ENCODE measurements at regions not wholly inside any gene's neighbourhood (a gene's known extent, or its start where the extent isn't known, plus 50 kb on each side); places are given as distances from the start of the nearest gene placed in this dataset.
A peak's percentile ranks its signal among the peaks of the same experiment; 100 is the strongest.
"Not testable (repeated sequence)": the region's sequence is repeated elsewhere in the genome, so short reads cannot be mapped to it uniquely, and the experiment has no call there.

DNA sequence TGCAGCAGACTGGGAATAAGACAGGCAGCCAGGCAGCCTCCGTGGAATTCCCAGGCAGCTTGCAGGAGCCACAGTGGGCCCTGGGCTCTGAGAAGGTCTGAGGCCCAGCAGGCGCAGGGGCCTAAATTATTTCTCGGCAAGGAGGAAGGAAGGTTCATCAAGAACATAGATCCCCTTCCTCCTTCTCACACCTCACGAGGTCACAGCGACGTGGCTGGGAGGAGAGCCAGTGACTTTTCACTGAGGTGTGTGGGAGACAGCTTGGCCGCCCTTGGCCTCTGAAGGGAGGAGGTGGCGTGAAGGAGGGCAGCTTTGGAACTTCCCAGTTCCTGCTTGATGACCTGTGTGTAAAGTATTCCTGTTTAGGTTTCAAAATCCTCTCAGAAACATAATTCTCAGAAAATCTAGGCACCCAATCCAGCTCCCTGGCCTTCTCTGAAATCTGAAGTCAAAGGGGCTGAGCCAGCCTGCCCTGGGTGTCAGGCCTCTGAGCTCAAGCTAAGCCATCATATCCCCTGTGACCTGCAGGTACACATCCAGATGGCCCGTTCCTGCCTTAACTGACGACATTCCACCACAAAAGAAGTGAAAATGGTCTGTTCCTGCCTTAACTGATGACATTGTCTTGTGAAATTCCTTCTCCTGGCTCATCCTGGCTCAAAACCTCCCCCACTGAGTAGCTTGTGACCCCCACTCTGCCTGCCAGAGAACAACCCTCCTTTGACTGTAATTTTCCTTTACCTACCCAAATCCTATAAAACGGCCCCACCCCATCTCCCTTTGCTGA, 161.0 kb downstream of the ADRA2C start:
- DNase-seq (ENCODE audit: low spot score): not testable (repeated sequence)

DNA sequence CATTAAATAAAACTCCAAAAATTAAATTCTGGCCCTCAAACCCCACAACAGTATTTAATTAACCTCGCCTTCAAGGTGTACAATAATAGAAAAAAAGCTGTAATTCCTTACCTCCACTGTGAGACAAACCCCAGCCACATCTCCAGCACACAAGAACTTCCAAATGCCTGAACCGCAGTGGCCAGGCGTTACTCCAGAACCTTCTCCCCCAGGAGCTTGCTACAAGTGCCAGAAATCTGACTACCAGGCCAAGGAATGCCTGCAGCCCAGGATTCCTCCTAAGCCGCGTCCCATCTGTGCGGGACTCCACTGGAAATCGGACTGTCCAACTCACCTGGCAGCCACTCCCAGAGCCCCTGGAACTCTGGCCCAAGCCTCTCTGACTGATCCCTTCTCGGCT, 163.2 kb downstream of the ADRA2C start:
- not testable (repeated sequence) for DNase-seq (ENCODE audit: low spot score)

DNA sequence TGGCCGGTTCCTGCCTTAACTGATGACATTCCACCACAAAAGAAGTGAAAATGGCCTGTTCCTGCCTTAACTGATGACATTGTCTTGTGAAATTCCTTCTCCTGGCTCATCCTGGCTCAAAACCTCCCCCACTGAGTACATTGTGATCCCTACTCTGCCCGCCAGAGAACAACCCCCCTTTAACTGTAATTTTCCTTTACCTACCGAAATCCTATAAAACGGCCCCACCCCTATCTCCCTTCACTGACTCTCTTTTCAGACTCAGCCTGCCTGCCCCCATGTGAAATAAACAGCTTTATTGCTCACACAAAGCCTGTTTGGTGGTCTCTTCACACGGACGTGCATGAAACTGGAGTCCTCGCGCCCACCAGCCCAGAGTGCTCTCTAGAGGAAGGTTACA, 166.5 kb downstream of the ADRA2C start:
- DNase-seq (ENCODE audit: low spot score): not testable (repeated sequence)

DNA sequence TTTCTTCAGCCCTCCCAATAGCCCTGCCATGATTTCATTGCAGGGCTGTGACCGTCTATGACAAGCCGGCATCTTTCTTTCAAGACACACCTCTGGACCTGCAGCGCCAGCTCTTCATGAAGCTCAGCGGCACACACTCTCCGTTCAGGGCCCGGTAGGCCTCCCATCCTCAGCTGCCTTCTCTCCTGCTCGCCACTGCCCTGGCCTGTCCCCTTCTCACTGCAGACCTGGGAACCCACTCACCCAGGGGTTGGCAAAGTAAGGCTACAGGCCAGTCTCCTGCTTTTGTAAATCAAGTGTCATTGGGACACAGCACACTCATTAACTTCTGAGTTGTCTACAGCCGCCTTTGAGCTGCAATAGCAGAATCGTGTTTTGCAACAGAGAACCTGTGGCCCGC, 169.2 kb downstream of the ADRA2C start:
- not testable (repeated sequence) for DNase-seq (ENCODE audit: low spot score)

DNA sequence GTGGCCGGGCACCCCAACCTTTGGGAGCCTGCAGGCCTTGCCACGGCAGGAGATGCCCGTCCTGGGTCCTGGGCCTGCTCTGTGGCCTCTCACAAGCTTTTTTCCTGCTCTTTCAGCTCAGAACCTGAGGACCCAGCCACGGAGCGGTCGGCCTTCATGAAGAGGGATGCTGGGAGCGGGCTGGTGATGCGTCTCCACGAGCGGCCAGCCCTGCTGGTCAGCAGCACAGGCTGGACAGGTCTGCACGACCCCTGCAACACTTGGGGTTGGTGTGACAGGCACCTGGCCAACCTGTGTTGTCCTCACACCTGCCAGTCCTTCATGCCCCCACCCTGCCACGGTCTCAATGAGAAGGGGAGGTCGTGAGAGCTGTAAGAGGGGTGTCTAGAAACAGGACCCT, 170.0 kb downstream of the ADRA2C start:
- no peak for DNase-seq (ENCODE audit: low spot score)

DNA sequence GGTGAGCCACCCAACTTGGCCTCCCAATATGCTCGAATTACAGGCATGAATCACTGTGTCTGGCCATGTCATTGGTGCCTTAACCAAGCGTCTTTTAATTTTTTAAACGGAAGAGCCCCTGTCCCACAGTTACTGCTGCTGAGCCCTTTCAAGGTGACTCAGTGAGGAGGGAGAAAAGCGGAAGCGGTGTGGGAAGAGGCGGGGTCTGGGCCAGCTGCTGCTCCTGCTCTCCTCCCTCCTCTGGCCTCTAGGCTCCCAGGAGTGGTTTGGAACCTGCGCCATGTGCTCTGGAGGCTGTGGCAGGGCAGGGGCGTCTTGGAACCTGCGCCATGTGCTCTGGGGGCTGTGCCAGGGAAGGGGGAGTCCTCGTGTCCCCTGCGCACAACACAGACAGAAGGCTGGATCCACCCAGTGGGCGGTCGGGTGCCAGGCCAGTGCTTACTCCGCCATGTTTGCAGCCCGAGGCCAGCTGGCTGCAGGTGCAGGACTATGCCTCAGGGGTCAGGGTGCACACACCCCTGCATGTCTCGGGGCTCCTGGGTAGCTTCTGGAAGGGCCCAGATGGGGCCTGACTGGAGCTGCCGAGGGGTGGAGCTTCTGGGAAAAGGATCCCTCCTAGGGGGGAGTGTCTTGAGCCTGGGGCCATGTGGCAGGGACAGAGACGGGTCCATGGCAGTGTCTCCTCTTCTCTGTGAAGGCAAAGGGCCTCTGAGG, 171.8 kb downstream of the ADRA2C start:
- DNase-seq (ENCODE audit: low spot score): not testable (repeated sequence)

DNA sequence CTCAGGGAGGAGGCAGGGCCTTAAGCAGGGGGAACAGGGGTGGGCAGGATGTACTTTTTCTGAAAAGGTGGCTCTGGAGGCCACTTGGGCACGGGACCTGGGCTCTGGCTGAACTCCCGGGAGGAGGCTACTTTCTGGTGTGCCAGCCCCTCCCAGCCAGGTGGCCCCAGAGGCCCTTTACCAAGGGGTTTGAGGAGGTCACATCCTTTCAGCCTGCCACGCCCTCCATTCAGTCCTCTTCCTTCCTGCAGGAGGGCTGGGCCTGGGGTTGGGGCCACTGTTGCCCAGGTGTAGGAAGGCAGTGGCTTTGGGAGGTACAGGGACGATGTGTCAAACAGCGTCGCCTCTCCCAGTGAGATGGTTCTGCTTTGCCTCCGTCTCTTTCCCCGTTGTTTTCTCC, 172.5 kb downstream of the ADRA2C start:
- DNase-seq (ENCODE audit: low spot score): not testable (repeated sequence)

DNA sequence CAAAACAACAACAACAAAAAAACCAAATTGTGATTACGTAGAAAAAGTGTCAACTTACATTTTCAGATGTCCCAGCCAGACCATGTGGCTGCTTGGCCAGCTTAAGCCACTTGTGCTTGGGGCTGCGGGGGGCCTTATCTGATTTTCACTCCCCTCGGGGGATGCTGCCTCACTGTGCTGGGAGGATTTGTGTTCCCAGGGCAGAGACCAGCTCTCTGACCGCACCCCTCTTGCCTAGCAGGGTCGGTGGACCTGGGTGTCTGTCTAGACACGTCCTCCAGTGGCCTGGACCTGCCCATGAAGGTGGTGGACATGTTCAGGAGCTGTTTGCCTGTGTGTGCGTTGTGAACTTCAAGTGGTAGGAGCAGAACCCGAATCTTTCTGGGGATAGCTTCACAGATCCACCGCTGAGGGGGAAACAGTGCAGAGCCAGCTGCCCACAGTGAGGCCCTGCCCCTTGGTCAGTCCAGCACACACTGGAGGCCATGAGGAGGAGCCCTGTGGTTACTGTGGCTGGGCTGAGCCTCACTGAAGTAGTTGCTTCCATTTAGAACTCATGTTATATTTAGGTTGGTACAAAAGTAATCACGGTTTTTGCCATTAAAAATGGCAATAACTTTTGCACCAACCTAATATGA, 173.9 kb downstream of the ADRA2C start:
- DNase-seq (ENCODE audit: low spot score): not testable (repeated sequence)

DNA sequence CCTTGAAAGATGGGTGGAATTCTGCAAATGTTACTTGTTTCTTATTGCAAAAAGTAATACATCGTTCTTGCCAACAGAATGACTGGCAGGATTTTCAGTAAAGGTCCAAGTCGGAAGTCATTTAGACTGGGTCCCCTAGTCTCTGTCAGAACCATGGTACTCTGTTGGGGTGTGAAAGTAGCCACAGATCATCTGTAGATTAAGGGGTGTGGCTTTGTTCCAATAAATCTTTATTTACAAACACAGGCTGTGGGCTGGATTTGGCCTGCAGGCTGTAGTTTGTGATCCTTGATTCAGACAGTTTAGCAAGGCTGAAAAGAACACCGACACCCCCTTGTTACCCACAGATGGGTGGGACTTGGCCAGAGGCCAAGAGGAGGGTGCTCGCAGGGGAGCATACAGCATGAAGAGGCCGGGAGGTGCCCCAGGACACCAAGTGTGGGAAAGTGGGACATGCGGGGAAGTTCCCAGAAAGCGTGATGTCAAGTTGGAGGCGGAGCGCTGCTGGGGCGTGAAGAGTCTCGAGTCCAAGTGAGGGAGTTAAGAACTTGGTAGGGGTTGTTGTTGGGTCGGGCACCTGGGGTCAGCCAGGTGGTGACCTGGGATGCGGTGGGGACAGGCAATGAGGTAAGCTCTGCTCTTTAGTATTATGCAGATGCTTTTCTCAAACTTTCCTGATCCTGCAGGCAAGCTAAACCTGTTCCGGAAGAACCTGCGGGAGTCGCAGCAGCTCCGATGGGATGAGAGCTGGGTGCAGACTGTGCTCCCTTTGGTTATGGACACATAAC, 175.7 kb downstream of the ADRA2C start:
- DNase-seq (ENCODE audit: low spot score): not testable (repeated sequence)

DNA sequence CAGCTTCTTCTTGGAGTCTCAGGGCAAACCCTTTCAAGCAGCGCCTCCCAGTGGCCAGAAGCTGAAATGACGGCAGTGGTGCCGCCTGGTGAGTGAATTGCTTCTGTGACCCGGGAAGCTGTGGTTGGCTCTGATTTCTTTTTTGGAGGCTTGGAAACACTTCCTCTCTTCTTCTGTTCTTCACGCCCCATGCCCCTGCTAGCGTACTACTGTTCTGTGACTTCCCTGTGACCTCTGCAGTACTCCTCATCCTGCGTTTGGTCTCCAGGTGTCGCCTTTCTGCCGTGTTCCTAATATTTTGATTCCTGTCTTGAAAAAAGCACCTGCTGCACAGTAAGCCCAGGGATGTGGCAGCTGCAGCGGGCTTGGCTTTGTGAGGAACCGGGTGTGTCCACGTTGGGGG, 176.4 kb downstream of the ADRA2C start:
- DNase-seq (ENCODE audit: low spot score): peak; percentile 66

DNA sequence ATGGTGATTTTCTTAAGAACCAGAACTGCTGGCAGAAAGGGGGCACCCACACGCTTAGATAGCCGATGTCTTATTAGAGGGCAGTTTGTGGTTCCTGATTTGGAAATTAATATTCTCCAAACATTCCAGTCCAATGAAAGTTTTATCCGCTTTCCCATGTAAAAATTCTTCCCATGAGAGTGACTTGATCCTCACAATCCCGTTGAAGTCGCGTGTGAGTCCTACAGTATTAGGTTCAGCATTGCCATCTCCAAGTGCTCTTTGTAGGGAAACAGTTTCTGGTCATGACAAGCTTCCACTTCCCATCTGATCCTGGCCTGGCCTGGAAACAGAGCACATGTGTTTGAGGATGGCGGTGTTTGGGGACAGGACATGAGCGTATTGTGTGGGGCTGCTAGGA, 176.9 kb downstream of the ADRA2C start:
- DNase-seq (ENCODE audit: low spot score): not testable (repeated sequence)

DNA sequence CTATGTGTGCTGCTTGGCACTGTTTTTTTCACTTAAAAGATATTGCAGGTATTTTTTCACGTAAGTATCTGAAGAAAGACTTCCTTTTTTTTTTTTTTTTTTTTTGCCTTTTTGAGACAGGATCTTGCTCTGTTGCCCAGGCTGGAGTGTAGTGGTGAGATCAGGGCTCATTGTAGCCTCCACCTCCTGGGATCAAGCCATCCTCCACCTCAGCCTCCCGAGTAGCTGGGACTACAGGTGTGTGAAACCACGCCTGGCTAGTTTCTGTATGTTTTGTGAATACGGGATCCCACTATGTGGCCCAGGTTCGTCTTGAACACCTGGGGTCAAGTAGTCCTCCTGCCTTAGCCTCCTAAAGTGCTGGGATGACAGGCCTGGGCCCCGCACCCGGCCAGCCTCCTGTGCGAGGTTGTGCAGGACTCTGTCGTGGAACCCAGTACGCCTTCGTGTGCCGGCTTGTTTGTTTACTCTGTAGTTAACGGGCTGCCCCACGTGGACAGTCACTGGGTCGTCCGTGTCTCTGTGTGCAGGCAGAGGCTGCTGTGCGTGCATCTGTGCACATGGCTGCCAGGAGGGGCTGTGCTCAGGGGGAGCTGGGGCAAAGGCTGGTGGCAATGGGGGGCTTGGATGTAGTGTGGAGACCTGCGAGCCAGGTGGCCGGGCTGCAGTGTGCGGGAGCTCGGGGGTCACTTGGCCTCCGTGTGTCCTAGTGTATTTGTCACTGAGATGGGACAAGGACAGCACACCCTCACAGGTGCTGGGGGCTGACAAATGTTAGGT, 179.5 kb downstream of the ADRA2C start:
- DNase-seq (ENCODE audit: low spot score): no peak

DNA sequence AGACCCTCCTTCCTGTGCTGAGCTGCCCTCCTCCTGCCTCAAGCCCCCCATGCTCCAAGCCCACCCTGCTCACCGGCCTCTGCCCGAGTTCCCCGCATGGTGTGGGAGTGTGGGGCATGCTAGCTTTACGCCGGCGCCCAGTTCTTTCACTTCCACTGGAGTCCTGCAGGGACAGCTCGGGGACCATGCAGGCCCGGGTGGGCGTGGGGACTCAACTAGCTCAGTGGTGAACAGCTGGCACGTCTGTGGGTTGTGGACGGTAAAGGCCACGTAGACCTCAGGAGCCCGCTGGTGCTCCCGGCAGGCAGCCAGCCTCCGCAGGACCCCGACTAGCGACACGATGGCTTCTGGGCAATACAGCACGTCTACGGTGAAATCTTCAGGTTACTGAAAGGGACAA, 180.4 kb downstream of the ADRA2C start:
- not testable (repeated sequence) for DNase-seq (ENCODE audit: low spot score)

DNA sequence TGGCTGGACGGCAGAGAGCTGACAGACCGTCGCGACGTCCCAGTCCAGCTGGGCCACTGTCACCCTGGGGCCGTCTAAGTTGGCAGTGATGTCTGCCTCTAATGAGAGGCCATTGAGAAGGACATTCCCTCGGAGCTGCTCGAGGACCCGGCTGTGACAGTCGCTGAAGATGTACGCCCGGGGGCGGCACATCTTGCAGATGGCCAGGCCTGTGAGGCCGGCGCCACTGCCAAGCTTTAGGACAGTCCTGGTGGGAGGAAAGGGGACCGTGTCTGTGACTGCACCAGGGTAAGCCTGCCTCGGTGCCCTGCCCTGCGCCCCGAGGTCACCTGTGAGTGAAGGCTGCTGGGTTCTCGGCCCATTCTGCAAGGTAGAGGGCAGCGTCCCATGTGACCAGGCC, 181.6 kb downstream of the ADRA2C start:
- DNase-seq (ENCODE audit: low spot score): not testable (repeated sequence)

DNA sequence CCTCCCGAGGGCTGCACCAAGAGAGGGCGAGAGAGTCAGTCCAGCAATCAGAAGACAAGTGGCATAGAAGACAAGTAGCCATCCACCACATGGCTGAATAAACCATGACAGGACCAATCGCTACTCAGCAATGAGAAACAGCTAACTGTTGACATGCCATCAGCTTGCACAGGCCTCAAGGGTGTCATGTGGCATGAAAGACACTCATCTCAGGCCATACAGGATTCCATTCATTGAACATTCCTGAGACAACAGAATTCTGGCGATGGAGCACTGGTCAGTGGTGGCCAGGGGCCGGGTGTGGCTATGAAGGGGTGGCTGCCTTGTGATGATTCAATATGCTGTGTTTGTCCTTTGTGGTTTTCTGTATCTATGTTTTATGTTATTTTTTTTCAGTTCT, 182.0 kb downstream of the ADRA2C start:
- DNase-seq (ENCODE audit: low spot score): not testable (repeated sequence)

DNA sequence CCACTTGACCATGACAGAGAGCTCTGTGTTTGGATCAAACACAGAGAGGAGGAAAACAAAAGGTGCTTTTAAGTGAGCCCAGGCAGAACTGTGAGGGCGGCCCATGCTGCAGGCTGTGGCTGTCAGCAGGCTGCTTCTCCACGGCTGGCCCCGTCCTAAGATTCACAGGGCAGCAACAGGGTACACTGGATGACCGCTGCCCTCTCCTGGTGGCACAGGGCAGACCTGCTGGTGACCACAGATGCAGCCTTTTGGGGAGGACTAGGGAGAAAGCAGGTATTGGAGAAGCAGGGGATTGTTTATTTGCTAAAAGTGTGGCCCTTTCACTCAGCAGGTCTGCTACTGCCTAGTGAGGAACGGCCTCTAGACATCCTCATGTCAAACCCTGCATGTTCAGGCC, 183.7 kb downstream of the ADRA2C start:
- peak; percentile 58 for DNase-seq (ENCODE audit: low spot score)

DNA sequence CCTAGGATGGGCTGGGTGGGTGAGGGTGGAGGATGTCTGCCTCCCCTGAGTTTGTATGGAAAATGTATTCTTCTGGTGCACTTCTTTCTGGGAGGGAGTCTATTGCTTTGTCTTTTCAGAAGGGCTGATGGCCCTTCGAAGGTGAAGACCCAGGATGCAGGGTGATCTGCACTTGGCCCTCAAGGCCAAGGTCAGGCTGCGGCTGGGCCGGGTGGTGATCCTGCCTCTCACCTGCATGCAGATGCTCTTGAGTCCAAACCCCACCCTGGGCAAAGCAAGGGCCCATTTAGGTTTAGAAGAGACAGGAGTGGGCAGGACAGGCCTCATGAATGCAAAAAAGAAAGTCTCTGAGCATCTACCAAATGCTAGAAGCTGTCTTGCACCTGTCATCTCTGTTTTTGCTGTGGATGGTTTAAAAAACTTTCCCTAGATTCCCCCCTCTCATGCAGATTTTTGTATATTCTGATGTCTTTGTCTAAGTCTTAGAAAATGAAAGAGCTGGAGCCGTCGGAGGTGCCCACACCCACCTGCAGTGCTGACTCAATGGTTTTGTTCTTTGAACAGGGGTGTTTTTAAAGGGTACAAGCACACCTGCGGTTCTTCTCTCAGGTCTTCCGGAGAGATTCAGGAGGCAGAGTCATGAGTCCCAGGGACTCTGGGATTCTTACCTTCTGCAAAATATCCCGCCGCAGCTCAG, 186.4 kb downstream of the ADRA2C start:
- not testable (repeated sequence) for DNase-seq (ENCODE audit: low spot score)

DNA sequence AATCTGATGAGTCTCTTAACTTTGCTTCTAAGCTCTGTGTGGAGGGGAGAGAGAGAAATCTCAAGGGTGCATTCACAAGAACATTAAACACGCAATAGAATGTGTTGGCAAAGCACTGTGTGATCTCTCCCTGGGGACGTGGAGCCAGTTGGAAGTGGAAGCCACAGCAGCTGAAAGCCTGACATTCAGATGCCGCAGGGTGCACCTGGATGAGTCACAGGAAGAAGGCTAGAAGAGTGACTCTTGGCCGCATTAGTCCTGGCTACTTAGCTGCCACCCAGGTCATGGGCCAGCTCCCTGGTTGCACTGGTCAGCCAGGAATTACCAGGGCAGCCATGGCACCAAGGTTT, 186.9 kb downstream of the ADRA2C start:
- not testable (repeated sequence) for DNase-seq (ENCODE audit: low spot score)

DNA sequence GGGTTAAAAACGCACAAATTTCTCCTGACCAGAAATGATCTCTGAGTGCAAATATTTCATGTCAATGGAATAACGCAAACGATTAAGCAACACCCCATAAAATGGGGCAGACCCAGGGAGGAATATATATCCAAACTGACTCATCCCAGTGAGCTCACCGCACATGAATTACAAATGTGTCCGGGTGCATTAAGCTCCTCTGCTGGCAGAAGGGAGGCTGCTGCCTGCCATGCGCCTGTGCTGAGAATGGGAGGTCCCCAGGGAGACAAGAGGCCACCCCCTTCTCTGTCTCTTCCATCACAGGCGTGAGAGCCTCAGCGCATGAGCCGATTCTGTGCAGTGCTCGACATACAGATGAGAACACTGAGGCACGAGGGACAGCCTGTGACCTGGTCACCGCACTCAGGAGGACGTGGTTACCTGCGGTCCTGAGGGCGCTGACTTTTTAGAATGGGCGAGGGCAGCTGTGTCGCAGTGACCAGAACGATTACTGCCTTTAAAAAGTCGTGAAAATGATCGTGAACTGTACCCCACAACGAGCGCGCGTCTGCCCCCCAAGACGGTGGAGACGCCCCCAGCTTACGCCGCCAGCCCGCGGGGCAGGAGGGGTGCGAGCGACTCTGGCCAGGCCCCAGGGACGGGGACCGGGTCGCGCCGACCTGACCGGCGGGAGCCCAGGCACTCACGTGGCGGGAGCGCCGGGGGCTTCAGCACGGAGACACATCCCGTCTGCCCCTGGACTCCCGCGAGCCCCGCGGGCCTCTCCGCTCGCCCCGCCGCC, 188.5 kb downstream of the ADRA2C start:
- peak; percentile 63 for DNase-seq (ENCODE audit: low spot score)
